ENCODE measurements at regions not wholly inside any gene's neighbourhood (a gene's known extent, or its start where the extent isn't known, plus 50 kb on each side); places are given as distances from the start of the nearest gene placed in this dataset.

DNA sequence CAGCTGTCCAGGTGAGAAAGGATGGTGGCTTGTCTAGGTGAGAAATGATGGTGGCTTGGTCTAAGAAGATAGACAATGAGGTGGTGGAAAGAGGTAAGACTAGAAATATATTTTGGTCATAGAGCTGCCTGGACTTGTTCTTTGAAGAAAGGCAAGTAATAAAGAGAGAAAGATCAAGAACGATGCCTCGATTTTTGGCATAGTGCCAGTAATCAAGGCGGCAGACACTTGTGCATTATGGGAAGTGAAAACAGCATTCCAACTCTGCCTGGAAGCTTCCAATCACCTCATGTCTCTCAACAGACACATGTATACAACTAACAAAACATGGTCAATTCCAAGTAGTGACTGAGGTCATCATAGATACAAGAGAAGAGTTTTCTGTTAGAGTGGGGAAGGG lies 423.8 kb upstream of the NRP1 start:
- TF ChIP-seq, protein P1, sequence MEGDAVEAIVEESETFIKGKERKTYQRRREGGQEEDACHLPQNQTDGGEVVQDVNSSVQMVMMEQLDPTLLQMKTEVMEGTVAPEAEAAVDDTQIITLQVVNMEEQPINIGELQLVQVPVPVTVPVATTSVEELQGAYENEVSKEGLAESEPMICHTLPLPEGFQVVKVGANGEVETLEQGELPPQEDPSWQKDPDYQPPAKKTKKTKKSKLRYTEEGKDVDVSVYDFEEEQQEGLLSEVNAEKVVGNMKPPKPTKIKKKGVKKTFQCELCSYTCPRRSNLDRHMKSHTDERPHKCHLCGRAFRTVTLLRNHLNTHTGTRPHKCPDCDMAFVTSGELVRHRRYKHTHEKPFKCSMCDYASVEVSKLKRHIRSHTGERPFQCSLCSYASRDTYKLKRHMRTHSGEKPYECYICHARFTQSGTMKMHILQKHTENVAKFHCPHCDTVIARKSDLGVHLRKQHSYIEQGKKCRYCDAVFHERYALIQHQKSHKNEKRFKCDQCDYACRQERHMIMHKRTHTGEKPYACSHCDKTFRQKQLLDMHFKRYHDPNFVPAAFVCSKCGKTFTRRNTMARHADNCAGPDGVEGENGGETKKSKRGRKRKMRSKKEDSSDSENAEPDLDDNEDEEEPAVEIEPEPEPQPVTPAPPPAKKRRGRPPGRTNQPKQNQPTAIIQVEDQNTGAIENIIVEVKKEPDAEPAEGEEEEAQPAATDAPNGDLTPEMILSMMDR (IDR thresholded peaks at IDR 0.05), result no peak
- TF ChIP-seq POLR2A (IDR thresholded peaks at IDR 0.05), result no peak

Data from adrenal gland (tissue), 5 donors.